OCI-LY1 (cell line): ENCODE measurements at regions not wholly inside any gene's neighbourhood (a gene's known extent, or its start where the extent isn't known, plus 50 kb on each side); places are given as distances from the start of the nearest gene placed in this dataset.

Experiments used
- EZH2 ChIP-seq: fragments of 200-600 bp; sonication (generic), shearing (Covaris generic); IDR thresholded peaks from 2 replicates; pipeline ENCODE4 v1.8.0; 2017; ENCODE audit warnings: borderline replicate concordance, mixed run types, mild to moderate bottlenecking, antibody characterized with exemption, low read length, moderate library complexity, mixed read lengths
- TF ChIP-seq, protein P1 (sequence below): fragments of 200-600 bp; sonication (generic), shearing (Covaris generic); IDR thresholded peaks from 2 replicates; pipeline ENCODE4 v1.5.1; 2017; ENCODE audit warnings: mild to moderate bottlenecking, antibody characterized with exemption, low read length, moderate library complexity, mixed read lengths

DNA sequence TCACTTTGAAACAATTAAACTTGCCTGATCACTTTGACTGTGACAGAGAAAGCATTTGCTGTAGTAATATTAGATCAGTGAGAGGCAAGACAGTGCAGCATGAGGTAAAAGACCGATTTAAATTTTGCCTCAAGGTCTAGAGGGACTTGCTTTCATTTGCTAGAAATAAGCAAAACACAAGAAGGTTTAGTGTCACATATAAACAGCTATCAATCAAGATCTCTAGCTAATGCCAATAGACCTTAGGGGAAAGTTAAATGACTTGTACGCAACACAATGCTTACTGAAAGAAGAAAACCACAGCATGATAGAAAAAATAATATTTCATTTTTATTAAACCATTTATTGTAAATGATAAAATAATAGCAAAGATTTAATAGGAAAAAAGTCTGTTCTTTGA is 113.5 kb downstream of the DSC3 start:
- TF ChIP-seq EZH2: no peak
- TF ChIP-seq, protein P1, sequence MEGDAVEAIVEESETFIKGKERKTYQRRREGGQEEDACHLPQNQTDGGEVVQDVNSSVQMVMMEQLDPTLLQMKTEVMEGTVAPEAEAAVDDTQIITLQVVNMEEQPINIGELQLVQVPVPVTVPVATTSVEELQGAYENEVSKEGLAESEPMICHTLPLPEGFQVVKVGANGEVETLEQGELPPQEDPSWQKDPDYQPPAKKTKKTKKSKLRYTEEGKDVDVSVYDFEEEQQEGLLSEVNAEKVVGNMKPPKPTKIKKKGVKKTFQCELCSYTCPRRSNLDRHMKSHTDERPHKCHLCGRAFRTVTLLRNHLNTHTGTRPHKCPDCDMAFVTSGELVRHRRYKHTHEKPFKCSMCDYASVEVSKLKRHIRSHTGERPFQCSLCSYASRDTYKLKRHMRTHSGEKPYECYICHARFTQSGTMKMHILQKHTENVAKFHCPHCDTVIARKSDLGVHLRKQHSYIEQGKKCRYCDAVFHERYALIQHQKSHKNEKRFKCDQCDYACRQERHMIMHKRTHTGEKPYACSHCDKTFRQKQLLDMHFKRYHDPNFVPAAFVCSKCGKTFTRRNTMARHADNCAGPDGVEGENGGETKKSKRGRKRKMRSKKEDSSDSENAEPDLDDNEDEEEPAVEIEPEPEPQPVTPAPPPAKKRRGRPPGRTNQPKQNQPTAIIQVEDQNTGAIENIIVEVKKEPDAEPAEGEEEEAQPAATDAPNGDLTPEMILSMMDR: no peak
